GM15510 (cell line): ENCODE measurements at regions not wholly inside any gene's neighbourhood (a gene's known extent, or its start where the extent isn't known, plus 50 kb on each side); places are given as distances from the start of the nearest gene placed in this dataset.

Experiments
- POLR2A ChIP-seq: IDR thresholded peaks from 3 replicates; pipeline ENCODE4 v1.6.1; 2011; ENCODE audit warnings: borderline replicate concordance; ENCODE audit not compliant: insufficient read length; ENCODE audit errors: extremely low read depth

- no peak for TF ChIP-seq POLR2A
These were observed 651.8 kb downstream of the SEMA5A start for GRCh38 chr5:8894031-8894430.

GRCh38 chr5:8895062-8895461, 650.8 kb downstream of the SEMA5A start:
- no peak for TF ChIP-seq POLR2A

GRCh38 chr5:8895599-8895998, 650.3 kb downstream of the SEMA5A start:
- no peak for TF ChIP-seq POLR2A

- TF ChIP-seq POLR2A = no peak
These were observed 648.6 kb downstream of the SEMA5A start for GRCh38 chr5:8897316-8897715.

GRCh38 chr5:8905021-8905420, 640.9 kb downstream of the SEMA5A start:
- TF ChIP-seq POLR2A = no peak

- no peak for TF ChIP-seq POLR2A
These were observed 639.4 kb downstream of the SEMA5A start for GRCh38 chr5:8906303-8906967.

GRCh38 chr5:8907168-8907868, 638.6 kb downstream of the SEMA5A start:
- no peak for TF ChIP-seq POLR2A

- no peak for TF ChIP-seq POLR2A
These were observed 637.7 kb downstream of the SEMA5A start for GRCh38 chr5:8908055-8908683.

GRCh38 chr5:8912106-8912505, 633.8 kb downstream of the SEMA5A start:
- TF ChIP-seq POLR2A = no peak

GRCh38 chr5:8913522-8913921, 632.4 kb downstream of the SEMA5A start:
- TF ChIP-seq POLR2A = no peak

- no peak for TF ChIP-seq POLR2A
These were observed 626.8 kb downstream of the SEMA5A start for GRCh38 chr5:8919096-8919495.

GRCh38 chr5:8923526-8923925, 622.3 kb downstream of the SEMA5A start:
- TF ChIP-seq POLR2A = no peak

- TF ChIP-seq POLR2A = no peak
These were observed 621.7 kb downstream of the SEMA5A start for GRCh38 chr5:8924054-8924793.

GRCh38 chr5:8930021-8930420, 615.9 kb downstream of the SEMA5A start:
- no peak for TF ChIP-seq POLR2A

- TF ChIP-seq POLR2A = no peak
These were observed 611.4 kb downstream of the SEMA5A start for GRCh38 chr5:8934455-8934854.

GRCh38 chr5:8940934-8941333, 604.9 kb downstream of the SEMA5A start:
- TF ChIP-seq POLR2A = no peak

- no peak for TF ChIP-seq POLR2A
These were observed 602.6 kb downstream of the SEMA5A start for GRCh38 chr5:8943301-8943700.
